Ascending aorta (tissue), 2 donors: ENCODE measurements at regions not wholly inside any gene's neighbourhood (a gene's known extent, or its start where the extent isn't known, plus 50 kb on each side); places are given as distances from the start of the nearest gene placed in this dataset.
A peak's percentile ranks its signal among the peaks of the same experiment; 100 is the strongest.

Experiments used
- DNase-seq, 2 donors: peaks; one replicate each; pipeline ENCODE4 v3.0.0-alpha.2; 2019; ENCODE audit warnings: low spot score in 2 of 2
- H3K27ac ChIP-seq, 2 donors: fragments of 200-600 bp; sonication (generic); one replicate each; pipeline ENCODE4 v1.5.1; 2016 to 2017; ENCODE audit warnings: mild to moderate bottlenecking in 1 of 2
- H3K27me3 ChIP-seq: fragments of 200-600 bp; sonication (generic); one replicate; pipeline ENCODE4 v1.5.1; 2017
- H3K36me3 ChIP-seq, 2 donors: fragments of 200-600 bp; sonication (generic); one replicate each; pipeline ENCODE4 v1.5.1; 2016
- H3K4me1 ChIP-seq, 2 donors: fragments of 200-600 bp; sonication (generic); one replicate each; pipeline ENCODE4 v1.5.1; 2016 to 2017; ENCODE audit warnings: mild to moderate bottlenecking in 1 of 2
- H3K4me3 ChIP-seq, 2 donors: fragments of 200-600 bp; sonication (generic); one replicate each; pipeline ENCODE4 v1.5.1; 2016 to 2017; ENCODE audit warnings: mild to moderate bottlenecking in 1 of 2
- H3K9me3 ChIP-seq, 2 donors: fragments of 200-600 bp; sonication (generic); one replicate each; pipeline ENCODE4 v1.5.1; 2016
- intact Hi-C: fragments of 100-400 bp; cut with DNase I; formaldehyde crosslinking; loops from one replicate; pipeline ENCODE4 v1.15.1; 2023
- TF ChIP-seq, protein P1 (sequence below), 3 experiments: fragments of 200-600 bp in 2 of 3; fragments of 450-650 bp in 1 of 3; sonication (generic) in 2 of 3; IDR thresholded peaks; one replicate each; pipeline ENCODE4 v1.5.1; 2016 to 2019; ENCODE audit warnings: antibody characterized with exemption in 3 of 3, mild to moderate bottlenecking in 1 of 3, moderate library complexity in 1 of 3

- Histone ChIP-seq H3K4me1 (no peaks in the 10 kb centered on the region), H3K36me3 (no peaks in the 10 kb centered on the region), H3K27ac (no peak overlapping the region), H3K27me3 (no peaks in the 10 kb centered on the region), H3K4me3 (no peak overlapping the region), H3K9me3 (peaks cover 0 to 8% of the 10 kb centered on the region in 2 donors)
- TF ChIP-seq, protein P1, sequence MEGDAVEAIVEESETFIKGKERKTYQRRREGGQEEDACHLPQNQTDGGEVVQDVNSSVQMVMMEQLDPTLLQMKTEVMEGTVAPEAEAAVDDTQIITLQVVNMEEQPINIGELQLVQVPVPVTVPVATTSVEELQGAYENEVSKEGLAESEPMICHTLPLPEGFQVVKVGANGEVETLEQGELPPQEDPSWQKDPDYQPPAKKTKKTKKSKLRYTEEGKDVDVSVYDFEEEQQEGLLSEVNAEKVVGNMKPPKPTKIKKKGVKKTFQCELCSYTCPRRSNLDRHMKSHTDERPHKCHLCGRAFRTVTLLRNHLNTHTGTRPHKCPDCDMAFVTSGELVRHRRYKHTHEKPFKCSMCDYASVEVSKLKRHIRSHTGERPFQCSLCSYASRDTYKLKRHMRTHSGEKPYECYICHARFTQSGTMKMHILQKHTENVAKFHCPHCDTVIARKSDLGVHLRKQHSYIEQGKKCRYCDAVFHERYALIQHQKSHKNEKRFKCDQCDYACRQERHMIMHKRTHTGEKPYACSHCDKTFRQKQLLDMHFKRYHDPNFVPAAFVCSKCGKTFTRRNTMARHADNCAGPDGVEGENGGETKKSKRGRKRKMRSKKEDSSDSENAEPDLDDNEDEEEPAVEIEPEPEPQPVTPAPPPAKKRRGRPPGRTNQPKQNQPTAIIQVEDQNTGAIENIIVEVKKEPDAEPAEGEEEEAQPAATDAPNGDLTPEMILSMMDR (IDR thresholded peaks at IDR 0.05): no peak
- intact Hi-C loops: no loop called here
- DNase-seq: no peak
Observed at GRCh38 chr3:16079519-16079918, 95.0 kb upstream of the GALNT15 start.

DNA sequence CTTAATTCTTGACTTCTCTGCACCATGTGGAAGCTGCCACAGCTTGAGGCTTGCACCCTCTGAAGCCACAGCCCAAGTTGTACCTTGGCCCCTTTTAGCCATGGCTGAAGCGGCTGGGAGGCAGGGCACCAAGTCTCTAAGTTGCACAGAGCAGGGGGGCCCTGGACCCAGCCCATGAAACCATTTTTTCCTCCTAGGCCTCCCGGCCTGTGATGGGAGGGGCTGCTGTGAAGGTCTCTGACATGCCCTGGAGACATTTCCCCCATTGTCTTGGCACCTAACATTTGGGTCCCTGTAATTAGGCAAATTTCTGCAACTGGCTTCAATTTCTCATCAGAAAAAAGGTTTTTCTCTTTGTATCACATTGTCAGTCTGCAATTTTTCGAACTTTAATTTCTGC, 92.8 kb upstream of the GALNT15 start:
- no peak for DNase-seq
- H3K27ac ChIP-seq: no peak overlapping the region
- no peaks in the 10 kb centered on the region for H3K27me3 ChIP-seq
- intact Hi-C loops: no loop called here
- TF ChIP-seq, protein P1 (IDR thresholded peaks at IDR 0.05): no peak
- peaks cover 0 to 8% of the 10 kb centered on the region in 2 donors for H3K4me1 ChIP-seq
- no peaks in the 10 kb centered on the region for H3K36me3 ChIP-seq
- no peak overlapping the region for H3K4me3 ChIP-seq
- peaks cover 0 to 8% of the 10 kb centered on the region in 2 donors for H3K9me3 ChIP-seq

GRCh38 chr3:16084887-16085286, 89.6 kb upstream of the GALNT15 start:
- peaks cover 0 to 8% of the 10 kb centered on the region in 2 donors for H3K9me3 ChIP-seq
- no peak overlapping the region for H3K27ac ChIP-seq
- no peaks in the 10 kb centered on the region for H3K36me3 ChIP-seq
- TF ChIP-seq, protein P1 (IDR thresholded peaks at IDR 0.05): no peak
- intact Hi-C loops: no loop called here
- H3K4me3 ChIP-seq: no peak overlapping the region
- H3K27me3 ChIP-seq: no peaks in the 10 kb centered on the region
- no peak for DNase-seq
- peaks cover 3 to 14% of the 10 kb centered on the region in 2 donors for H3K4me1 ChIP-seq

DNA sequence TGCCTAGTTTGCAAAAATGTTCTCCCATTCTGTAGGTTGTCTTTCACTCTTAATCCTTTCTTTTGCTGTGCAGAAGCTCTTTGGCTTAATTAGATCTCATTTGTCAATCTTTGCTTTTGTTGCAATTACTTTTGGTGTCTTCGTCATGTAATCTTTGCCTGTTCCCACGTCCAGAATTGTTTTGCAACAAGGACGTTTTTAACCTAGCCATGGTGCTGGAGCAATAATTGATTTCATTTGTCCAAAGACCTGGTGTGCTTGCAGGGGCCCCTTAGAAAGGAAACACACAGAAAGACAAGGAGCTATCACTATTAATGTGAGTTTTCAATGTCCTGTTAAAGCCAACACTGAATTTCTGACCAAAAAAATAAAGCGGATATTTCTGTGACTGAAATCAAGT, 89.1 kb upstream of the GALNT15 start:
- peaks cover 0 to 8% of the 10 kb centered on the region in 2 donors for H3K9me3 ChIP-seq
- H3K4me3 ChIP-seq: no peak overlapping the region
- TF ChIP-seq, protein P1 (IDR thresholded peaks at IDR 0.05): no peak
- no peaks in the 10 kb centered on the region for H3K36me3 ChIP-seq
- H3K27ac ChIP-seq: peak overlapping the region in 1 of 2 donors; percentile 22
- no peaks in the 10 kb centered on the region for H3K27me3 ChIP-seq
- no peak for DNase-seq
- intact Hi-C loops: no loop called here
- peaks cover 4 to 18% of the 10 kb centered on the region in 2 donors for H3K4me1 ChIP-seq

DNA sequence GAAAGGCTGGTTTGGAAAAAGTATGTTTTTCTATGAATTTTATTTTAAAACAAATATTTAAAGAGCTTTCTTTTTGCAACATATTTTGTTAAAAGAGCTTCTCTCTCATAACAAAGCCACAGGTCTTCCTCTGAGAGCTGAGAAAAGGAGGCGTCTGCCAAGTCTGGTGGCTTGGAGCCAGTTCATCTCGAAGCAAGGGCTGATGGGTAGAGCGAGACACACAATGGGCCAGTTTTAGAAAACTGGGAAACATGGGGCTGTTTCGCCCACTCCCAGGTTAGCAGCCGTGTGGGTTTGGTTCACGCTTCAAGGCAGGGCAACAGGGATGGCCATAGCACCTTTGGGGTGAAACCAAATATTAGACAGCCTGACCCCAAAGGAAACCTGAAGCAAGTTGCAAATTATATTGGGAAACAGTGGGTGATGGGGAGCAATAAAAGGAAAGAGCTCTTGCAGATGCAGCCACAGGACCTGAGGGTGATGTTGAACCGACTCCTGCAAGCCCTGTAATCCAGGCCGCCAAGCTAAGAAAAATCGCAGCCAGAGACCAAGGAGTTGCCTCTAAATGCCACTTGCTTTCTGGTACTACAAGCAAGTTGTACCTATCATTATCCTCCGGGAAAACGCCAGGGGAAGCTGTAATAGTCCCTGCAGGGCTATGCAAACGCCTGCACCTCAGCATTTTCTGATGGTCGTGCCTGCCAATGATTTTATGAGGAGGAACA, 88.4 kb upstream of the GALNT15 start:
- TF ChIP-seq, protein P1 (IDR thresholded peaks at IDR 0.05): no peak
- Histone ChIP-seq H3K27me3 (no peaks in the 10 kb centered on the region), H3K27ac (peak overlapping the region; percentile 22 to 37), H3K4me1 (peaks cover 4 to 24% of the 10 kb centered on the region in 2 donors), H3K4me3 (no peak overlapping the region), H3K36me3 (no peaks in the 10 kb centered on the region), H3K9me3 (peaks cover 0 to 8% of the 10 kb centered on the region in 2 donors)
- intact Hi-C loops: no loop called here
- no peak for DNase-seq
